NCI-H2081 (cell line): ENCODE measurements at regions not wholly inside any gene's neighbourhood (a gene's known extent, or its start where the extent isn't known, plus 50 kb on each side); places are given as distances from the start of the nearest gene placed in this dataset.

Source experiments
- DNase-seq, 2 experiments: peaks; one replicate each; lab custom pipeline; 2025; lab: John Stamatoyannopoulos, UW

- no peak for DNase-seq
These were observed 266.6 kb downstream of the TFCP2L1 start for GRCh38 chr2:121018136-121019061.

- DNase-seq: no peak
These were observed 265.9 kb downstream of the TFCP2L1 start for GRCh38 chr2:121019071-121019470.

DNA sequence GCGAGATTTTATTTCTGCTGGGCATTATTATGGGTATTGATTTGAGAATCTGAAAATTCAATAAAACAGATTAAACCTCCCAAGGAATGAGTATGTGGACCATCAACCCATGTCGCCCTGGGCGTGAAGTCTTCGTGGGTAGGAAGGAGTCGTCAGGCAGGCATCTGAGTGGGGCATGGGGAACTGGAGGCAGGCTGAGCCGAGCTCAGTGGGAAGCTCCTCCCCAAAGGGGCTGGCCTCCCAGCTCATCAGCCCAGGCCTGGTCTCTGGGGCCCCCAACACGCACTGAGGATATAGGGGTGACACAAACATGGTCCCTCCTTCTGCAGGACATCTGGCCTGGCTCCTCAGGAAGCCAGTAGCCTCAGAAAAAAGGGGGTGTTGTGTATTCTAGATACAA lies 265.2 kb downstream of the TFCP2L1 start:
- DNase-seq: no peak

GRCh38 chr2:121021685-121022084 lies 263.3 kb downstream of the TFCP2L1 start:
- DNase-seq: no peak

GRCh38 chr2:121028577-121028976 lies 256.4 kb downstream of the TFCP2L1 start:
- no peak for DNase-seq

DNA sequence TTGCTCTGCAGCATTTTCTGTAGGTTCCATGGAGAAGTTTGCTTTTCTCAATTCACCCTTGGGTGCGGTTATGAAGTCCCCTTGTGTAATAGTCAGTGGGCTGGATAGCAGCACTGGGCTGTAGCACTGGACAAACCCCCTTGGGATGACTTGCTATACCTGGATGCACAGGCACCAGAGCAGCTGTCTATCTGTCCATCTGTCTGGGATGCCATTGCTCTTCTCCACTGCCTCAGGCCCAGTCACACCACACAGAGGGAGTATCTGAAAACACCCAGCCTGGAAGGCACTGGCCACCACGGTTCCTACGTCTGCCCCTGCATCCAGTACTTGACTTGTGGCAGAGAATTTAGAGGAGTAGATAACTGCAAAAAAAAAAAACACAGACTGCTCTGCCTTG lies 254.5 kb downstream of the TFCP2L1 start:
- DNase-seq: no peak

- DNase-seq: no peak
These were observed 253.2 kb downstream of the TFCP2L1 start for GRCh38 chr2:121031568-121032340.

DNA sequence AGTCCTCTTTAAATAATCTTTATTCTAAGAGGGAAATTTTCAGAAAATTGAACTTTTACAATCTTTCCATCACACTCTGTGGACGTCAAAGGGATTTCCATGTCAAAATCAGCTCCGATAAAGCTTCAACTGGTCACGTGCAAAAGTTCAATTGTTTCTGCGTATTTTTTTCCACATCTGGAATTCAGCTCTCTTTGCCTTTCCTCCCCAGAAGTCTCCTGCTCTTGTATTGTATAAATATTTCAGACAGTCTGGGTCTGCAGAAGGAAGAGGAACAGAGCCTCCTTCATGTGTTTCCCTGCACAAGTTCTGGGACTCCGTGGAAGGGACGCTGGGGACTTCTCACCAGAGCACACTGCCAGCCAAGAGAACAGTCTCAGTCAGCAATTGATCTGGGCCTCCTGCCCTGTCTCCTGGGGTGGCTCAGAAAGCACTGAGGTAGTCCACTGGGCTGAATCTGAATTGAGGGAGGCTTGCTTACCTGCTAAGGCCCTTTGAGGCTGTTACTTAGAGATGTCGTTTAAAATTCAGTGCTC lies 251.5 kb downstream of the TFCP2L1 start:
- no peak for DNase-seq

GRCh38 chr2:121034551-121034950 lies 250.5 kb downstream of the TFCP2L1 start:
- DNase-seq: no peak

GRCh38 chr2:121036226-121036692 lies 248.7 kb downstream of the TFCP2L1 start:
- DNase-seq: peak; percentile 85 to 98

GRCh38 chr2:121037480-121037879 lies 247.5 kb downstream of the TFCP2L1 start:
- no peak for DNase-seq

- DNase-seq: no peak
These were observed 247.0 kb downstream of the TFCP2L1 start for GRCh38 chr2:121038031-121038430.

DNA sequence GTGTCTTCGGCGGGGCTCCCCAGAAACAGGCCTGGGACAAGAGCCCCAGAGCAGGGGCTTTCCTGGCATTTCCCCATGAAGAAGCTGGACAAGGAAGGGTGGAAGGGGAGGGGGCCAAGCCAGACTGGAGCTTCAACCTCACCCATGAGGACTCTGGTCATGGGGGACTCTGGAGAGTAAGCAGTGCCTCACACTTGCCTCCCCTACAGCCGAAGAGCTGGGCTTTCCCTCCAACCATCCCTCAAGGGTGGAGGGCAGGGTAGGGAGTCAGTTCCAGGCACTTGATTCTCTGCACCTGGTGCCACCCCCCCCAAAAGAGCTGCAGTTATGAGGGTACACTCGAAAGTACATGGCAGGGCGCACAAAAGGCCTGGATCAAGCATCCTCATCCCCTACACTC lies 246.6 kb downstream of the TFCP2L1 start:
- DNase-seq: no peak

DNA sequence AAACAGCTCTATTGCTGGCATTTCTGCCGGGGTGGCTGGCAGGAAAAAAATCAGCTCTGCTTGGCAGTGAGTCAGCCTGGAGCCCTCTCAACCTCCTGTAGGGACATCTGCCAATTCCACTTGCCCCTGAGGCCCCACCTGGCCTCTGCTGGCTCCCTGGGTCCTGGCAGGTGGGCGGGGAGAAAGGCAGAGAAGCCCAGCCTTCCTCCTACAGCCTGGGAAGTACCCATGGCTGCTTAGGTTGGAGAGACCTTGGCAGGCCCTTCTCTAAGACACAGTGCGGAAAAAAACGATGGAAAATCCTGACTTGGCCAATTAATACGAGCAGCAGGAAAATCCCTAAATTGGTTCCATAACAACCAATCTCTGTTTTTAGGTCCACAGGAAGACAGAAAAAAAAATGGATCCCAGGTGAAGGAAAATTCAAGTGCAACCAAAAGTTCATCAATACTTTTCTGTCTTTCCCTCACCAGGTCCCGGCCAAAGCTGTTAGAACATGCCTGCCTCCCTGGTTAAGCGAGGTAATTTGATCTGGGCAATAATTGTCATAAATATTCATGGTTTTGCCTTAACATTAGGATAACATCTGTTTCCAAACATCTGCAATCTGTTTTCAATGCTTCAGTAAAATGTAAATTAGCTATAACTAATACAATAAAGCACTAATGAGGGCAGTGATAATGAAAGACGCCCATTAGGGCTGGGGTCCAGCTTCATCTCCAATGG lies 245.9 kb downstream of the TFCP2L1 start:
- peak; percentile 57 to 83 for DNase-seq

DNA sequence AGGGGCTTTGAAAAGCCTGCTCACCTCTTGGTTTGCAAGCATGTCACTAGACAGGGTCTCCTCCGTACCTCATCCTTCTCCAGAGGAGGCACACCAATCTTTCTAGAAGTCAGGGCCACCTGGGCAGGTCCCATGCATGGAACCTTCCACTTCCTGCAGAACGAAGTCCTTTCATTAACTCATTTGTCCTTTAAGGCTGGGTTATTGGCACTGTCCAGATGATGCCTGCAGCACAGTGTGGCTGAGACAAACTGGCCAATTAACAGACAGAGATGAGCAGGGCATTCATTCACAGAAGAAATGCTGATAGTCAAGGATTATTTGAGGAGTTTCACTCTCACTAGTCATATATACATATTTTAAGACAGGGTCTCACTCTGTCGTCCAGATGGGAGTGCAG lies 245.3 kb downstream of the TFCP2L1 start:
- no peak for DNase-seq

DNA sequence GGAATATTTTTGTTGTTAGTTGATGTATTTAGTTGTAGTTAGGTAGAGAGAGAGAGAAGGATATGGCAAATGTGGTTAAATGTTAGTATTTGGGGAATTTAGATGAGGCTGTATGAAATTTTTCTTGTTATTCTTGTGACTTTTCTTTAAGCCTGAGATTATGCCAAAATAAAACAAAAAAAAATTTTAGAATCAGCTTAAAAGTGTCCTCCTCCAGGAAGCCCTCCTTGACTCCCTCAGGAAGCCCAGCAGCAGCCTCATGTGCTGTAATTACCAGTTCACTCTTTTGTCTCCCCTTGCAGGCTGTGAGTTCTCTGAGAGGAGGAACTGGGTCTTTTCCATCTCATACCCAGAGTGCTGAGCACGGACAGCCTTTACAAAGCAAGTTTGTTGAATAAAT lies 243.5 kb downstream of the TFCP2L1 start:
- DNase-seq: no peak

GRCh38 chr2:121043061-121043826 lies 241.8 kb downstream of the TFCP2L1 start:
- DNase-seq: no peak

- DNase-seq: no peak
These were observed 241.2 kb downstream of the TFCP2L1 start for GRCh38 chr2:121043827-121044222.

DNA sequence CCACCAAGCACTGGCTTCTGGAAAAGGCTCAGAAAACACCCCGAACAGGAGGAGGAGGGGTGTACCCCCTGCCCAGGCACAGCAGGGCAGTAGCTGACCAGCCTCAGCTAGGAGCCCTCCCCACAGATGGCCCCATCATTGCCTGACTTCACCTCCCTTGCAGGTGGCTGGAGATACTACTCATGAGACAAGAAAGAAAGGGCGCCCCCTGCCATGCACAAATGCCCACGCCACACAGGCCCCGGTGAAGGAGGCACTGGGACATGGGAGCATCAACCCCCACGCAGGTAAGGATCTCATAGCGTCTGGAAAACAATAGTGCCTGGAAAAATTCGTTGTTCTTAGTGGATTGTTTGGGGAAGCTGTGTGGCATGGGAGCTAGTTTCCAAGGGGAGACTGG lies 240.6 kb downstream of the TFCP2L1 start:
- DNase-seq: no peak

- no peak for DNase-seq
These were observed 239.8 kb downstream of the TFCP2L1 start for GRCh38 chr2:121045245-121045644.

GRCh38 chr2:121046335-121046734 lies 238.7 kb downstream of the TFCP2L1 start:
- DNase-seq: no peak
